ENCODE measurements at regions not wholly inside any gene's neighbourhood (a gene's known extent, or its start where the extent isn't known, plus 50 kb on each side); places are given as distances from the start of the nearest gene placed in this dataset.

GRCh38 chr7:119996634-119997033 is 276.3 kb upstream of the KCND2 start:
- TF ChIP-seq POLR2A (IDR thresholded peaks at IDR 0.05; ENCODE audit: low read depth, low read length) (no peak), TAF1 (IDR thresholded peaks at IDR 0.05; ENCODE audit: low read depth, low read length) (no peak), SPI1 (IDR thresholded peaks at IDR 0.05; ENCODE audit: low read depth, low read length) (no peak)
